HEK293 (cell line): ENCODE measurements at regions not wholly inside any gene's neighbourhood (a gene's known extent, or its start where the extent isn't known, plus 50 kb on each side); places are given as distances from the start of the nearest gene placed in this dataset.

ENCODE experiments used
- CTCF ChIP-seq: fragments of 450-650 bp; formaldehyde crosslinking; IDR thresholded peaks from 2 replicates; pipeline ENCODE4 v1.5.1; 2016; ENCODE audit warnings: missing biosample characterization, missing genetic modification characterization
- ZBTB10 ChIP-seq: fragments of 450-650 bp; formaldehyde crosslinking; IDR thresholded peaks from 2 replicates; pipeline ENCODE4 v1.5.1; 2016; ENCODE audit warnings: missing biosample characterization, missing genetic modification characterization
- ZBTB21 ChIP-seq: fragments of 450-650 bp; formaldehyde crosslinking; IDR thresholded peaks from 2 replicates; pipeline ENCODE4 v1.5.1; 2017; ENCODE audit warnings: missing biosample characterization, missing genetic modification characterization
- ZNF10 ChIP-seq: fragments of 450-650 bp; formaldehyde crosslinking; IDR thresholded peaks from 2 replicates; pipeline ENCODE4 v1.5.1; 2017; ENCODE audit warnings: missing biosample characterization, missing genetic modification characterization
- ZNF174 ChIP-seq: fragments of 450-650 bp; formaldehyde crosslinking; IDR thresholded peaks from 2 replicates; pipeline ENCODE4 v1.5.0; 2017; ENCODE audit warnings: missing biosample characterization, mild to moderate bottlenecking, missing genetic modification characterization
- ZNF274 ChIP-seq, 2 experiments: fragments of 200-500 bp in 1 of 2; fragments of 450-650 bp in 1 of 2; sonication (Bioruptor generic) in 1 of 2; formaldehyde crosslinking in 1 of 2; IDR thresholded peaks; 2 replicates each; pipeline versions ENCODE4 v1.5.1 to v1.6.1; 2014 to 2016; ENCODE audit warnings: borderline replicate concordance in 1 of 2, inconsistent platforms in 1 of 2, low read length in 1 of 2, missing biosample characterization in 1 of 2, missing genetic modification characterization in 1 of 2
- ZNF292 ChIP-seq: fragments of 450-650 bp; formaldehyde crosslinking; IDR thresholded peaks from 2 replicates; pipeline ENCODE4 v1.5.1; 2016; ENCODE audit warnings: low read depth, missing biosample characterization, missing genetic modification characterization, borderline replicate concordance
- ZNF660 ChIP-seq: fragments of 450-650 bp; IDR thresholded peaks from 2 replicates; pipeline ENCODE4 v1.5.1; 2018; ENCODE audit warnings: missing biosample characterization, mild to moderate bottlenecking, missing genetic modification characterization
- ZNF707 ChIP-seq: fragments of 450-650 bp; formaldehyde crosslinking; IDR thresholded peaks from 2 replicates; pipeline ENCODE4 v1.5.1; 2016; ENCODE audit warnings: missing biosample characterization, missing genetic modification characterization
- ZNF776 ChIP-seq: fragments of 450-650 bp; formaldehyde crosslinking; IDR thresholded peaks from 2 replicates; pipeline ENCODE4 v1.5.0; 2017; ENCODE audit warnings: missing biosample characterization, missing genetic modification characterization, borderline replicate concordance

GRCh38 chr21:16124378-16125138 lies 394.8 kb downstream of the USP25 start:
- TF ChIP-seq CTCF (tag by site-specific recombination) = no peak
- TF ChIP-seq ZNF776 (tag by site-specific recombination) = no peak
- no peak for TF ChIP-seq ZNF174 (tag by site-specific recombination)
- no peak for TF ChIP-seq ZNF660 (tag by site-specific recombination)
- no peak for TF ChIP-seq ZNF292 (tag by site-specific recombination)
- TF ChIP-seq ZBTB21 = no peak
- TF ChIP-seq ZNF10 (tag by site-specific recombination) = no peak
- TF ChIP-seq ZBTB10 = no peak
- no peak for TF ChIP-seq ZNF274 (IDR thresholded peaks at IDR 0.05; ENCODE audit: low read length)
- TF ChIP-seq ZNF274 (tag by site-specific recombination; IDR thresholded peaks at IDR 0.05; ENCODE audit: borderline replicate concordance) = no peak
- TF ChIP-seq ZNF707 (tag by site-specific recombination) = no peak
